ENCODE measurements at regions not wholly inside any gene's neighbourhood (a gene's known extent, or its start where the extent isn't known, plus 50 kb on each side); places are given as distances from the start of the nearest gene placed in this dataset.

- TF ChIP-seq CTCF (IDR thresholded peaks at IDR 0.05) (no peak), POLR2A (IDR thresholded peaks at IDR 0.05) (no peak)
Measured at GRCh38 chr19:16022251-16022650, 54.0 kb upstream of the TPM4 start.

All from Peyer's patch (tissue), 4 donors.